Kidney capillary endothelial cell (primary cell): ENCODE measurements at regions not wholly inside any gene's neighbourhood (a gene's known extent, or its start where the extent isn't known, plus 50 kb on each side); places are given as distances from the start of the nearest gene placed in this dataset.

Experiments
- DNase-seq: peaks from one replicate; pipeline ENCODE4 v3.0.0-alpha.2; 2018; ENCODE audit warnings: low spot score

DNA sequence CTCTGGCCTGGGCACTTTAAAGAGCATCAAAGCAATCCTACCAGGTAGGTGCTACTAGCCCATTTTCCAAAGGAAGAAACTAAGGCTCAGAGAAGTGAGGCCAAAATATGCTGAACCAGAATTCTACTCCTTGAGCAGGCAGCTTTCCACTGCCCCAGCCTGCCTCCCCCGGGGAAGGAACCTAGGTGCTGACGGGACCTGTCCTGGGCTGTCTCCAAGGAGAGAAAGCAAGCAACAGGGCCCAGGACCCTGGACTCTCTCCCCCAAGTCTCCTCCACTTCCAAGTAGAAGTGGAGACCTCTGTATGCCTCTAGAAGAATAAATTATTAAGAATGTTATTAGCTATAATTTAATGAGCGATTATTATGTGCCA, 159.5 kb downstream of the MRPL14 start:
- DNase-seq: no peak

DNA sequence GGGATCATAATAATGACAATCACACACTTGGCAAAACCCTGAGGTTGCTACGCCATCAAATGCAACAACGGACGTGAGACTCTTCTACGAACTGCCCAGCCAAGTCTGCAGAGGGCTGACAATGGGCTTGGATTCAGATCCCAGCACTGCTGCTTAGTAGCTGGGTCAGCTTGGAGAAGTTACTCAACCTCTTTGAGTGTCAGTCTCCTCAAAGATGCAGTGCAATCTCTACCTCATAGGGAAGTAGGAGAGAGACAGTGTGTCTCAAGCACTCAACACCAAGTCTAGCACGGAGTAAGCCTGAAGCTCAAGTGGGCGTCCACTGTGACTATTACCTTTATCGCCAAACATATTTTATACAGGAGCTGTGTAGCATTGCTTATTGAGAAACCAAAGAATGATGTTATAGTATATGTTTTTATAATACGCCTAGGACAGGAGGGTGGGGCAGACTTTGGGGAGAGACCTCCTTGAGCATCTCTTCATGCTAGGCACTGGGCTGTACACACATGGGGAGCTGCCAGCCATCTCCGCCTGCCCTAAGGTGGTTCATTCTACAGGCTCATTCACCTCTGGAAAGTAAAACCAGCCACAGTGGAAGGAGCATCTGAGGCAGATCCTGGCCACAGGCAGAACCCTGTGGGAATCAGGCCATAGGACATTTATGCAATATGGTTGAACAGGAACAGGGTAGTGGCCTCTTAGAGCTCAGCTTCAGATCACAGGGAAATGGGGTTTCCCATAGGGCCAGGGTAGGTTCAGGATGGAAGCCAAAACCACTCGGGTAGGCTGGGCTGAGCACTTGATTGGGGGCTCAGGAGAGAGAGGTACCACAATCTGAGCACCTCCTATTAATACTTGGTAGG, 160.2 kb downstream of the MRPL14 start:
- no peak for DNase-seq

DNA sequence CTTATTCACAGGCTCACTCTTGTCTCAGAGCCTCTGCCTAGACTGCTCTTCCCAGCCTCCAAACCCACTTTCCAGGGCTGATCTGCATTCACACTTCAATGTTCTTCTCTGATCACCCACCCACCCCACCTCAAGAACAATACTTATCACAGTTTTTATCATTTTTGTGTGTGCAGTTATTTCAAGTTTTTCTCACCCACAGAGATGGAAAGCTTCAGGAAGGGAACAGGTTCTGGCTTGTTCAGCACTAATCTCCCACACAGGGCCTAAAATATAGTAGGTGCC, 160.9 kb downstream of the MRPL14 start:
- no peak for DNase-seq

DNA sequence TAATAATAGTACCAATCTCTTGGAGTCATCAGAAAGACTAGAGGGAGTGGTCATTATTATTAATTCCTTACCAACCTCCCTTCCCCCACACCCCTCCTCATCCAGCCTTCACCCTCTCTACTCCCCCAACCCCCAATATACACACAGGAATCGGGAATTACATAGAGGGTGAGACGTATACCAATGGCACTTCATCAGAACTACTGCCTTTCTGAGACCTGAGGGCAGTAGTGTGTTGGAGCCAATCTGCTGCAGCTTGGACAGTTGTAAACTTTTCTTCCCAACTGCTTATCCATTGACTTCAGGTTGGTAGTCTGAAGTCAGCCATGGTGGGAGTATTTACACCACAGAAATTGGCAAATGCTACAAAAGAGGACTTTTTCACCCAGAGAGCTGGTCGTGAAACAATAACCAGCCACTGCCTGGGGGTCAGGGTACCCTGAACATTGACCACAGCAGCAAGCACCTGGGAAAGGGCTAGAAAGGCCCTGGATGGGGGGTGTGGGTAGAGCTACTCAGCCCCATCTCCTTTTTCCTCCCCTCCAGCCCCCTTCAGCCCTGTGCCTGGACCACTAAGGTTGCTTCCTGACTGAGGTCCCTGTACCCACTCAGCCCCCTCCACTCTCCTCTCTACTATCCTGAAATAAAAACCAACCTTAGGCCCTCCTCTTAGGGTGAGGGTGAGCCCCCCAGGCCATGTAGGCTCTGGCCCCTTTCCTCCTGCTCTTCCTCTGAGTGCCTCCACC, 161.5 kb downstream of the MRPL14 start:
- no peak for DNase-seq

DNA sequence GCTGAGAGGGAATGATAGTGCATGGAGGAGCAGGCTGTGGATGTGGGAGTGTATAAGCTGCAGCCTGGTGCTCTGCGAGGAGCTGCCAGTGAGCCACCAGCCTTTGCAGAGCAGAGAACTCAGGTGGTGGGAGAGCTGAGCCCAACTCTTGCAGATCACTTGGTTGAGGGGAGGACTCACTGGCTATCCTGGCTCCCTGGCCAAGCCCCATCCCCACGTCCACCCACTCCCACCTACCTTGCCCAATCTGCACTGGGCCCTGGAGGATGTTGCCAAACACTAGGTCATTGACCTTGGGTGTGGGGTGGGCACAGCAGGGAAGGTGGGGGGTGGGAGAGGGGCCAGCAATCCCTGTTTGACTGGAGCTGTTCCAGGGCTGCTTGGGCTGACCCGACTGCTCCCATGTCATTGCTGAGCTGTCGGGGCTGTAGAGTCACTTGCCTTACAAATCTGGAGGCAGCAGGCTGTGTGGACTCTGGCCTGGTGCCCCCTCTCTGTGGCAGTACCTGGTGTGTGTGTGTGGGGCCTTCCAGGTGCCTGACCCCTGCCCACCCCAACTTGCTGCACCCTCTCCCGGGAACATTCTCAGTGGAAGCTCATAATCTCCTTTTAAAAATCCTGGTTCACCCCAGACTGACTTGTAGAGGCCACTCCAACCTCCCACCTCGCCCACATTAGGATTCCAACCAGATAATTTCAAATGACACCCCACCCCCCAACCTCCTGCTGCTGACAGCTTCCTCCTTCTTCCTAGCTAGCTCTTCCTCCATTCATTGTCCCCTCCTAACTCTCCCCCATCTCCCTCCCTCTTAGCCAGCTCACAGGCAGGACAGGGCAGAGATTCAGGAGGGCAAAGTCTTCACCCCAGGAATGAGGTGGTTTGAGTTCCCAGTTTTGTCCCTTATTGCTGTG, 162.3 kb downstream of the MRPL14 start:
- DNase-seq: no peak

DNA sequence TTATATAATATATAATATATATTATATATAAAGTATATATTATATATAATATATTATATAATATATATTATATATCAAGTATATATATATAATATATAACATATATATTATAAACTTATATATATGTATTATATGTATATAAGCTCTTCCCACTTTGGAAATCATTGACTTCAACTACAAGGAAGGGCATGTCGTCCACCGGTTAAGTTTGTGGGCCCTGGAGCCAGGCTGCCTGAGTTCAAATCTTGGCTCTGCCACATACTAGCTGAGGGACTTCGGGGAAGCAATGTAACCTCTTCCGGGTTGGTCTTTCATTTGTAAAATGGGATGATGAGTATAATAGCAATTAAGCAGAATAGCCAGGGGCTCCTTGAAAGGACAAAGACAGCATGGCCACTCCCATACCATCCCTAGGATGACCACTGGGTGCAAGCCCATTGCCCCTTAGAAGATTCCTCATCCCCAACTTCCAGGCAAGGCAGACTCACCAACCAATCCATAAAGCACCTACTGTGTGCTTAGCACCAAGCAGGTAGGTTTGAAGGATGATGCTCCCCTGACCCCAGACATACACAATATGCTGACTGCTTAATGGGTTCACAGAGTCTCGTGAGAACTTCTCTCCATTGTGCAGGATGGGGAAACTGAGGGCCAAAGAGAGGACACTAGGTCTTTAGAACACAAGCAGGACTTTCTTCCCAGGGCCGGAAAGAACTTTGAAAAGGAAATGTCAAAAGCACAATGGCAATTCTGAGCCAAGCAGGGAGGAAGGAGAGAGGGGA, 163.2 kb downstream of the MRPL14 start:
- no peak for DNase-seq

DNA sequence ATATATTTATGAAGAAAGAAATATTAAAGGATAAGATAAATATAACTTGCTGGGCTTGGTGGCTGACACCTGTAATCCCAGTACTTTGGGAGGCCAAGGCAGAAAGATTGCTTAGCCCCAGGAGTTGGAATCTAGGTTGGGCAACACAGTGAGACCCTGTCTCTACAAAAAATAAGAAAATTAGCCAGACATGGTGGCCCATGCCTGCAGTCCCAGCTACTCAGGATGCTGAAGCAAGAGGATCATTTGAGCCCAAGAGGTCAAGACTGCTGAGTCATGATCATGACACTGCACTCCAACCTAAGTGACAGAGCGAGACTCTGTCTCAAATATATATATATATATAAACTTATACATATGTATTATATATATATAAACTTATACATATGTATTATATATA, 164.0 kb downstream of the MRPL14 start:
- DNase-seq: no peak

DNA sequence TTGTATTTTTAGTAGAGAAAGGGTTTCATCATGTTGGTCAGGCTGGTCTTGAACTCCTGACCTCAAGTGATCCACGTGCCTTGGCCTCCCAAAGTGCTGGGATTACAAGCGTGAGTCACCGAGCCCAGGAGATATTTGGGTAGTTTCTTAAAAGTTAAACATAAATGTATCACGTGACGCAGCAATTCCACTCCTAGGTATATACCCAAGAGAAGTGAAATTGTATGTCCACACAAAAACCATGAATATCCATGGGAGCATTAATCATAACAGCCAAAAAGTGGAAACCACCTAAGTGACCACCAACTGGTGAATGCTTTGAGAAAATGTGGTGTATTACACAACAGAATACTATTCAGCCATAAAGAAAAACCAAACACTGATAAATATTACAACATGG, 164.8 kb downstream of the MRPL14 start:
- no peak for DNase-seq

DNA sequence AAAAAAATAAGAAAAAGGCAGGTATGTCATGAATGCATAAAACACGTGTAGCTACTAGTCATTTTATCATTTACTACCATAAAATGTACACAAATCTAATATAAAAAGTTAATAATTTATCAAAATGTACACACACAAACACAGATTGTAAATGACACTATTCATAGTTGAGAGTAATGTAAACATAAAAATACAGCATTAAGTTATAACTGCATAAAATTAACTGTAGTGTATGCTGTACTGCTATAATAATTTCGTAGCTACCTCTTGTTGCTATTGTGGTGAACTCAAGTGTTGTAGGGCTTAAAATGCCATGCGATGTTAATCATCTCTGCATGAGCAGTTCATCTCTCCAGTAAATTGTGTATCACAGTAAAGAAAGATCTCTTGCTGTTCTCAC, 170.0 kb downstream of the MRPL14 start:
- DNase-seq: no peak

DNA sequence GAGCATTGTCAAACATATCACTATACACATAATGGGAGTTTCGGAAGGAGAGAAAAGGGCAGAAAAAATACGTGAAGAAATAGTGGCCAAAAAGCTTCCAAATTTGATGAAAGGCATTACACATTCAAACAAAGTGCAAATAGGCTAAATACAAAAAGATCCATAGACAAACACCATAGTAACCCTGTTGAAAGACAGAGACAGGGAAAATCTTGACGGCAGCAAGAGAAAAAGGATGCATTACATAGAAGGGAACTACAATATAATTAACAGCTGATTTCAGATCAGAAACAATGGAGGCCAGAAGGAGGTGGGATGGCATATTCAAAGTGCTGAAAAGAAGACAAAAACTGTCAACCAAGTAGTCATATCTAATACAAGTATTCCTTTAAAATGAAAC, 170.8 kb downstream of the MRPL14 start:
- DNase-seq: no peak

DNA sequence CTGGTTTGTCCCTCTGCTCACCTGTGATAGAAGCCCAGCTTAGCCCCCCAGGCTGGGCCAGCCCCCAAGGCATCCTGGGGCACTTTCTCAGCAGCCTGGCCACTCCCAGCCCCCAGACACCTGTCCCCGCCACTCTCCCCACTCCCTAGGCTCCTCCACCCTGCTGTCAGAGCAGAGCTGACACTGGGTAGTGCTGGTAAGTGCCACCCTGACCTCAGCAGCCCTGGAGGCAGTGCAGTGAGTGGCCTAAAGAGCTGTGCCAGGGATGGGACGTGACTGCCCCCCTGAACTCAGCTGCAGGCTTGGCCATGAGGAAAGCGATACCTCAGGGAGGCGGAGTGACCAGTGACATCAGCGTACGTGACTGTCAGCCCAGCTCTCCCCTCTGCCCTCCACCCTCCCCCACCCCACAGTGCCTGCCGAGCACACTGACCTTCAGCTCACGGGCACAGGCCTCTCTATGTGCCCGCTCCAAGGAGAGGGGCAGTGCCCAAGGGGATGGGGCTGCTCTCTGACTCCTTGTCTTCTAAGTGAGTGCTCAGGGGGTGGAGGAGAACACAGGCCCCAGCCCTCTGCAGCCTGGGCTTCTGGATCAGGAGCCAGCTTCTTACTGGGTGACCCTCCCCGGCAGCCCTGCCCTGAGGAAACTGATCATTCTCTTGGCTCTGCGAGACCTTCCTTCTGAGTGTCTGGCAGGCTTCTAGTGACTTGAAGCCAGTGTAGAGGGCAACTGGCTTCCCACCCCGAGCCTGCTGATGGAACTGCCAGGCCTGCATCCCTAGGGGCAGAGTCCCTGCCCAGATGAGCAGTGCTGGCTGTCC, 172.7 kb downstream of the MRPL14 start:
- no peak for DNase-seq

DNA sequence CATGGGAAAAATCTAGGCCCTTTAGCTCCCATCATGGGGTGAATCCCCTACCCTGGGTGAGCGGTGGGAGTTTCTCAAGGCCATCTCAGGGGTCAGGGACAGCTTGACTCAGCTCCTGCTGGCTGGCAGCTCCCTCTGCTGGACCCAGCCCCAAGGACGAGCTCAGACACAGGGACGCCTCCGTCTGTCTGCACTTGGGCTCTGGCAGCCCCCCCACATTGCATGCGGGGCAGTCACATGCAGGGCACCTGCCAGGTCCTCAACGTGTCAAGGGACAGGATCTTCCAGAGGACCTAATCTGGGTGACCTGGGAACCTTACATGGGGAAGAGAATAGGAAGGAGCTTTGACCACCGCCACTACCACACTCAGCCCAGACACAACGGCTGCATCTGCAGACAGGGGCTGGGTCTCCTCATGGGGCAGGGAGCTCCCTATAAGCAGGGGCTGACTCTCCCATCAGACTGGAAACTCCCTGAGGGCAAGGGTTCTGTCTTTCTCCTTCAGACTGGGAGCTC, 173.4 kb downstream of the MRPL14 start:
- DNase-seq: no peak

DNA sequence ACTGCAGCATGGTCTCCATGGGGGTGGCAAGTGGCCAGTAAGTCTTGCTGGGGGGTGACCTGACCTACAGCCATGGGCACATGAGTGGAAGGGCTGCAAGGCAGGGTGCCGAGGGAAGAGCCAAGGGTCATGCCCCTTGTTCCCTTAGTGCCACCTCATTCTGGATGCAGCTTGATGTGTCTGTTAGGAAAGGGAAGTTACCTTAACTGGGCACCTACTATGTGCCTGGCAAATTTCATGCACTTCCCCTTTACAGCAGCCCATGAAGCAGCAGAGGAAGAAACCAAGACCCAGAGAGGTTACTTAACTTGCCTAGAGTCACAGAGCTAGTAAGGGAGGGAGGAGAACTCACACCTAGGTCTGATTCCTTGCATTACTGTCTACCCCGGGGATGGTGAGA, 174.0 kb downstream of the MRPL14 start:
- DNase-seq: no peak

DNA sequence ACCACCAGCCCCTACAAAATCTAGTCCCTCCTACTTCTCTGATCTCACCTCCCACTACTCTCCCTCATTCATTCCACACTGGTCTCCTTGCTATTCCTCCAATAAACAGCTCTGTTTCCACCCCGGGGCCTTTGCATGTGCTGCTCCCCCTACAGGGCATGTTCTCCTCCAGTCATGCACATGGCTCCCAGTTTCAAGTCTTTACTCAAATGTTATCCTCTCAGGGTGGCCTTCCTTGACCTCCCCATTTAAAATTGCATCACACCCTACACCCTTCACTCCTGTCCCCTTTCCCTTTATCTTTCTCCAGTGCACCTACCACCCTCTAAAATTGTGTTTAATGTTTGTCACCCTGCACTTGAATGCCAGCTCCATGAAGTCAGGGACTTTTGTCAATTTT, 174.5 kb downstream of the MRPL14 start:
- no peak for DNase-seq

DNA sequence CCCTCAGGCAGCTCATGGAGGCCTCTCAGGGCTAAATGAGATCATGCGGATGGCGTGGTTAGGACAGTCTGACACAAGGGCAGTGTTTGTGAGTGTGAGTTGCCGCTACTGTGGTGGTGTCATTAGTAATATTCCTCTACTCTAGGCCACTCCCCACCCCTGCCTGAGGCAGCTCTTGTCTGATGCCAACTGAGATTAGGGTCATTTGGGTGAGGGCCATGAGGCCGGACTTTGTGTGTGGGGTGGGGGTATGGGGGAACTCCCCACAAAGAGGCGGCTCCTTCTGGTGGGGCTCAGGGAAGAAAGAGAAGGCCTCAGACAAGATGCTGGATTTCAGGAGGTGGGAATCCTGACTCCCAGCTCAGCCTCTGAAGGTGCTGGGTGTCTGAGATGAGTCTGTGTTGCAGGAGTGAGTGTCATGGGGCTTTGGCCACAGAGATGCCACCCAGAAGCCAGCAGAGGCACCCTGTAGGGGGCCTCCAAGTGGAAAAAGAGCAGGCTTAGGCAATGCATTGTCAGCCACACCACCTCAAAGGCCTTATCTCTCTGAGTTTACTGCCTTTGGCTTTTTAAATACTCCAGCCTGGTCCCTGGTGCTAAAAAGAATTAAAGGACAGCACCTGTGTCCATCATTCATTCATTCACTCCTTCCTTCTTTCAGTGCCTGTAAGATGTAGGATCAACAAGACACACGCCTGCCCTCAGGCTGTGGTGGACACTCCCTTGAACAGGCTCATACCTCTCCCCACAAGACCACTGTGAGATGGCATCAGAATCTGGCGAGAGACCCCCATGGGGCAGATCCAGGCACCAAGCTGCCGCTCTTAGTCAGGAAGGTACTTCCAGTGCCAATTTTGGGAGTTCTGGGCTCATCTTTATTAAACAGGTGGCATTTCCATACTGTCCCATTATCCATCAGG, 175.2 kb downstream of the MRPL14 start:
- no peak for DNase-seq

DNA sequence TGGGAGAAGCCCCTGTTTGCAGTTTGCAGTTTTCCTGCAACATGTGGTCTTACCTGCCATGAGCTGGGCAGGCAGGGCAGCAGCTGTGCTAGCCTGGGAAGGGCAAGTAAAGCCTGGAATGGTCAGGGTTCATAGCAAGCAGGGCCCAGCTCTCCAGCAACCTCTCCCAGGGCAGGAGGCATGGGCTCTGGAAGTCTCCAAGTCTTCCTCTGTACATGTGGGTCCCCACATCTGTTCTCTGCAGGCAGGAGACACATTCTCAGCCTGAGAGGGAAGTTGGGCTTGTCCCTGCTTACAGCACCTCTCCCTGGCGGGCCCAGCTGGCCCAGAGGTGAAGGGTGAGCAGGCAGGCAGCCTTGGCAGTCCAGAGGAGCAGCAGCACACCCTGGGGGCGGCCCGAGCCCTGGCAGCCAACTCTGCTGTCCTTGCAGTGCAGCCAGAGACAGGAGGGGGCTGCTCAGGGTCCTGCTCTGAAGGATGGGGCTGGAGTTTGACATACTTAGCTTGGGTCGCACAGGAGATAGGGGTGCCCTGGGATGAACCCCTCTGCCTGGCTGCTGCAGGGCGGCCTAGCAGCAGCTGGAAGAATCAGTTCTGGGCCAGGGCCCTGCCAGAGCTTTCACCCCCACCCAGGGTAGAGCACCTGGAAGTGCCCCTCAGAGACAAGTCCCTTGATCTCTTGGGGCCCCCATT, 176.0 kb downstream of the MRPL14 start:
- DNase-seq: no peak

DNA sequence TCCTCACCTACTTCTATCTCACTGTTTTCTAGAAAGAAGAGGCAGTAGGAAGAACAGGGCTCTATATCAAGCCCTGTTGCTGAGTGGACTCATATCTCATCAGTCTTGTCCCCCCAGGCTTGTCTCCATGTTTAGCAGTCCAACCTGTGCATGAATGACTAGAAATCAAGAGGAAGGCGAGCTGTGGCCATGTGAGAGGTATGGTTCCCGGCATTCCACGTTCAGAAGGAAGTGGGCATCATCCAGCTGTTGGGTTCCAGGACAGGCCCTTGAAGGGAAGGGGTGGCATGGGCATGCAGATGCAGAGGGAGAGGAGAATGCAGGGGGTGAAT, 176.6 kb downstream of the MRPL14 start:
- no peak for DNase-seq

DNA sequence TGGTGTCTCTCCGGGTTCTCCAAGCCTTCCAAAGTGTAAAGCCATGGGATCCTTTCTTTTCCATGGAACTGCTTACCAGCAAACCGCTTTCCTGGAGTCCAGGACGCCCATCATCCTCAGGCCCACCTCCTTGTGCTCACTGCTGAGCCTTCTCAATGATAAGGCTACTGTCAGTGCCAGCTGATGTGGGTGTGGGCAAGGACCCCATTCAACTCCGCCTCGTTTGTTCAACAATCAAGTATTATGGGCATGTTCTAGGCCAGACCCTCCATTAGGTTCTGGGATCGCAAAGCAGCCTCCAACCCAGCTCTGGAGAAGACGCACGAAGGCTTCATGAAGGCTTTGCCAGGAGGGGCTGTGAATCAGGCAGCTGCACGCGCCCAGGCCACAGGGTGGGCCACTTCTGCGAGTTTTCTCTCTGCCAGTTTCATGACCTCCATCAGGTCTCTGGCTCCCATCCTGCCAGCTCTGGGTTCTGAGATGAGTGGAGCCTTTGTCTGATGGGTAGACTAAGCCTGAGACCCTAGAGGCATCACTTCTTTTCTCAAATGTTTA, 177.1 kb downstream of the MRPL14 start:
- DNase-seq: no peak

DNA sequence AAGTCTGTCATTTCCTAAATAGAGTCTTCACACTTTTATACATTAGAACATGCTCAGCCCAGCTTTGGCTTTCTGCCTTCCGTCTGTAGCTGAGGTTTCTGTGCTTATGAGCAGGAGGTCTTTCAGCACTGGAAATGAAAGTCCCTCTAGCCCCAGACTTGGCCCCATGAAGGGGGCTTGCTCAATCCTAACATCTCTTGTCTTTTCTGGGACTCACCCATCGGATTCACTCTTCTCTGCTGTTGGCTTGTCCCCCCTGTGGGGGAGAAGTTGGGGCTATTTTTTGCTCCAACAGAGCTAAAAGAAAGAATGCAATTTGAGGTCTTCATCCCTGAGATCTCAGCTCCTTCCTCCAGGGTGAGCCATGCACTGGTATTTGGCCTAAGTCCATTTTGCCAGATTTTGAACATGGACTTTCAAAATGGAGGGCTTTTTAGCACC, 177.7 kb downstream of the MRPL14 start:
- DNase-seq: no peak
